Right lobe of liver (tissue), 6 donors: ENCODE measurements at regions not wholly inside any gene's neighbourhood (a gene's known extent, or its start where the extent isn't known, plus 50 kb on each side); places are given as distances from the start of the nearest gene placed in this dataset.

Source experiments
- ATAC-seq, 4 donors: fragments of 200-7000 bp; cut with Tn5 transposase; one replicate each; pipeline ENCODE4 v1.9.1; 2020; ENCODE audit warnings: mild to moderate bottlenecking in 4 of 4, moderate library complexity in 4 of 4
- DNase-seq, 3 donors: peaks; one replicate each; pipeline ENCODE4 v3.0.0-alpha.2; 2020
- H3K27ac ChIP-seq, 3 donors: fragments of 200-600 bp; one replicate each; pipeline ENCODE4 v1.8.0; 2022
- H3K27me3 ChIP-seq, 2 donors: fragments of 200-600 bp; one replicate each; pipeline ENCODE4 v1.8.0; 2022
- H3K36me3 ChIP-seq, 4 donors: fragments of 200-600 bp; sonication (generic) in 1 of 4; one replicate each; pipeline versions ENCODE4 v1.5.1 to v1.8.0; 2017 to 2022; ENCODE audit warnings: control low read depth in 1 of 4
- H3K4me1 ChIP-seq, 4 donors: fragments of 200-600 bp; sonication (generic) in 1 of 4; one replicate each; pipeline versions ENCODE4 v1.5.1 to v1.8.0; 2017 to 2022; ENCODE audit warnings: control low read depth in 1 of 4
- H3K4me3 ChIP-seq, 3 donors: fragments of 200-600 bp; one replicate each; pipeline ENCODE4 v1.8.0; 2022
- H3K9me3 ChIP-seq, 4 donors: fragments of 200-600 bp; sonication (generic) in 1 of 4; one replicate each; pipeline versions ENCODE4 v1.5.1 to v1.8.0; 2017 to 2022; ENCODE audit warnings: control low read depth in 1 of 4
- CTCF ChIP-seq, 4 donors: fragments of 200-600 bp in 3 of 4; fragments of 450-650 bp in 1 of 4; IDR thresholded peaks; one replicate each; pipeline versions ENCODE4 v1.5.1 to v1.8.0; 2016 to 2022; ENCODE audit warnings: antibody characterized with exemption in 4 of 4, mild to moderate bottlenecking in 2 of 4
- POLR2A ChIP-seq: fragments of 450-650 bp; IDR thresholded peaks from one replicate; pipeline ENCODE4 v1.6.1; 2017; ENCODE audit warnings: antibody characterized with exemption, mild to moderate bottlenecking
- WGBS: methylation state at CpG from one replicate; pipeline ENCODE4 v1.1.6; 2018; ENCODE audit warnings: low coverage, low lambda C conversion rate; ENCODE audit not compliant: insufficient coverage; ENCODE audit errors: missing lambda C conversion rate; 5-methylcytosine and 5-hydroxymethylcytosine counted together
- intact Hi-C, 2 donors: fragments of 100-400 bp; cut with DNase I; formaldehyde crosslinking; loops; one replicate each; pipeline versions ENCODE4 v1.11.2 to v1.14.1; 2022
- donor health status: DM: no; HTN: yes; CAD: no.
- donor health status: DM: no; HTN: no; CAD: no.
- donor health status: DM: no; HTN: no; CAD: no.
- donor health status: DM: no; HTN: yes; CAD: no.
- donor health status: DM: no; HTN: yes; CAD: no.

GRCh38 chr3:41080141-41080540 is 119.2 kb upstream of the CTNNB1 start:
- 49% methylated on average over 4 of the region's 4 CpGs for WGBS
- intact Hi-C loops = no loop called here
- H3K4me1 ChIP-seq = no peaks in the 10 kb centered on the region
- no peaks in the 10 kb centered on the region for H3K9me3 ChIP-seq
- ATAC-seq (no peak), DNase-seq (no peak)
- H3K27me3 ChIP-seq = no peaks in the 10 kb centered on the region
- H3K27ac ChIP-seq = no peak overlapping the region
- no peaks in the 10 kb centered on the region for H3K36me3 ChIP-seq
- H3K4me3 ChIP-seq = no peak overlapping the region
- no peak for TF ChIP-seq POLR2A
- no peak for TF ChIP-seq CTCF (IDR thresholded peaks at IDR 0.05)

GRCh38 chr3:41088882-41089281 is 110.4 kb upstream of the CTNNB1 start:
- intact Hi-C loops = no loop called here
- Histone ChIP-seq H3K27ac (no peak overlapping the region), H3K4me3 (no peak overlapping the region), H3K27me3 (no peaks in the 10 kb centered on the region), H3K36me3 (no peaks in the 10 kb centered on the region), H3K9me3 (no peaks in the 10 kb centered on the region), H3K4me1 (no peaks in the 10 kb centered on the region)
- TF ChIP-seq CTCF (IDR thresholded peaks at IDR 0.05) = no peak
- TF ChIP-seq POLR2A = no peak
- 22% methylated on average over 1 of the region's 1 CpG for WGBS
- DNase-seq = no peak
- ATAC-seq = no peak

- ATAC-seq (no peak), DNase-seq (no peak)
- H3K4me1 ChIP-seq = no peaks in the 10 kb centered on the region
- TF ChIP-seq CTCF (IDR thresholded peaks at IDR 0.05) = no peak
- no peak for TF ChIP-seq POLR2A
- H3K9me3 ChIP-seq = no peaks in the 10 kb centered on the region
- no peaks in the 10 kb centered on the region for H3K27me3 ChIP-seq
- no peak overlapping the region for H3K27ac ChIP-seq
- no peak overlapping the region for H3K4me3 ChIP-seq
- WGBS = 33% methylated on average over 1 of the region's 1 CpG
- no peaks in the 10 kb centered on the region for H3K36me3 ChIP-seq
- intact Hi-C loops = no loop called here
Observed at GRCh38 chr3:41089566-41089965, 109.7 kb upstream of the CTNNB1 start.

GRCh38 chr3:41092844-41093243 is 106.5 kb upstream of the CTNNB1 start:
- no peaks in the 10 kb centered on the region for H3K27me3 ChIP-seq
- DNase-seq (no peak), ATAC-seq (no peak)
- no peaks in the 10 kb centered on the region for H3K9me3 ChIP-seq
- TF ChIP-seq CTCF (IDR thresholded peaks at IDR 0.05) (no peak), POLR2A (no peak)
- no peaks in the 10 kb centered on the region for H3K36me3 ChIP-seq
- intact Hi-C loops = no loop called here
- no peaks in the 10 kb centered on the region for H3K4me1 ChIP-seq
- H3K4me3 ChIP-seq = no peak overlapping the region
- whole genome bisulfite sequencing = 67% methylated on average over 4 of the region's 4 CpGs
- H3K27ac ChIP-seq = no peak overlapping the region

- no peak for ATAC-seq
Observed at GRCh38 chr3:41093476-41093875, 105.8 kb upstream of the CTNNB1 start.

More at GRCh38 chr3:41093476-41093875, 105.8 kb upstream of the CTNNB1 start:
- Histone ChIP-seq H3K9me3 (no peaks in the 10 kb centered on the region), H3K27me3 (no peaks in the 10 kb centered on the region), H3K4me3 (no peak overlapping the region), H3K36me3 (no peaks in the 10 kb centered on the region), H3K27ac (no peak overlapping the region), H3K4me1 (no peaks in the 10 kb centered on the region)
- intact Hi-C loops = no loop called here
- no peak for TF ChIP-seq POLR2A
- TF ChIP-seq CTCF (IDR thresholded peaks at IDR 0.05) = no peak
- WGBS = 95% methylated on average over 3 of the region's 3 CpGs
- DNase-seq = no peak
